HUES48 (cell line): ENCODE measurements at regions not wholly inside any gene's neighbourhood (a gene's known extent, or its start where the extent isn't known, plus 50 kb on each side); places are given as distances from the start of the nearest gene placed in this dataset.
A peak's percentile ranks its signal among the peaks of the same experiment; 100 is the strongest.

Experiments used
- H3K27ac ChIP-seq: one replicate; pipeline ENCODE4 v1.7.0; 2013; ENCODE audit warnings: low read depth, low read length, inconsistent platforms
- H3K27me3 ChIP-seq: 2 replicates; pipeline ENCODE4 v1.6.1; 2013; ENCODE audit warnings: mild to moderate bottlenecking, low read length; ENCODE audit not compliant: control insufficient read depth, insufficient read depth
- H3K36me3 ChIP-seq: 2 replicates; pipeline ENCODE4 v1.6.1; 2013; ENCODE audit warnings: low read length; ENCODE audit not compliant: control insufficient read depth, insufficient read depth
- H3K4me1 ChIP-seq: 2 replicates; pipeline ENCODE4 v1.6.1; 2013; ENCODE audit warnings: mild to moderate bottlenecking, low read length; ENCODE audit not compliant: control insufficient read depth, insufficient read depth
- H3K4me3 ChIP-seq: 2 replicates; pipeline ENCODE4 v1.5.1; 2013; ENCODE audit warnings: mild to moderate bottlenecking, low read depth, low read length
- H3K9ac ChIP-seq: 2 replicates; pipeline ENCODE4 v1.6.1; 2013; ENCODE audit warnings: mild to moderate bottlenecking, low read depth, low read length, moderate library complexity
- H3K9me3 ChIP-seq: 2 replicates; pipeline ENCODE4 v1.6.1; 2013; ENCODE audit warnings: low read length; ENCODE audit not compliant: control insufficient read depth, insufficient read depth

GRCh38 chrX:45454290-45454689 lies 253.6 kb upstream of the DIPK2B start:
- H3K27ac ChIP-seq = peak overlapping the region; percentile 85
- H3K4me1 ChIP-seq = peaks cover 39% of the 10 kb centered on the region
- no peak overlapping the region for H3K9ac ChIP-seq
- H3K4me3 ChIP-seq = no peak overlapping the region
- 0 out of 2 replicates have a peak, but pooled peaks cover 3% of the 10 kb centered on the region for H3K9me3 ChIP-seq
- no peaks in the 10 kb centered on the region for H3K27me3 ChIP-seq
- H3K36me3 ChIP-seq = no peaks in the 10 kb centered on the region

GRCh38 chrX:45449982-45450381 lies 249.3 kb upstream of the DIPK2B start:
- no peak overlapping the region for H3K27ac ChIP-seq
- H3K4me3 ChIP-seq = no peak overlapping the region

GRCh38 chrX:45447995-45448394 lies 247.3 kb upstream of the DIPK2B start:
- Histone ChIP-seq H3K36me3 (no peaks in the 10 kb centered on the region), H3K27ac (no peak overlapping the region), H3K9me3 (no peaks in the 10 kb centered on the region), H3K4me3 (no peak overlapping the region), H3K9ac (no peak overlapping the region), H3K4me1 (peaks cover 10% of the 10 kb centered on the region), H3K27me3 (no peaks in the 10 kb centered on the region)

More at GRCh38 chrX:45449982-45450381, 249.3 kb upstream of the DIPK2B start:
- peaks cover 25% of the 10 kb centered on the region for H3K4me1 ChIP-seq
- no peaks in the 10 kb centered on the region for H3K9me3 ChIP-seq
- no peaks in the 10 kb centered on the region for H3K27me3 ChIP-seq
- H3K9ac ChIP-seq = no peak overlapping the region
- no peaks in the 10 kb centered on the region for H3K36me3 ChIP-seq

- H3K4me1 ChIP-seq = peaks cover 10% of the 10 kb centered on the region
- no peak overlapping the region for H3K4me3 ChIP-seq
- no peaks in the 10 kb centered on the region for H3K36me3 ChIP-seq
- H3K27ac ChIP-seq = no peak overlapping the region
- no peaks in the 10 kb centered on the region for H3K27me3 ChIP-seq
- no peak overlapping the region for H3K9ac ChIP-seq
- no peaks in the 10 kb centered on the region for H3K9me3 ChIP-seq
Measured at GRCh38 chrX:45447331-45447730, 246.7 kb upstream of the DIPK2B start.

GRCh38 chrX:45445745-45446412 lies 245.2 kb upstream of the DIPK2B start:
- Histone ChIP-seq H3K36me3 (no peaks in the 10 kb centered on the region), H3K4me3 (no peak overlapping the region), H3K4me1 (peaks cover 4% of the 10 kb centered on the region), H3K9me3 (no peaks in the 10 kb centered on the region), H3K9ac (no peak overlapping the region), H3K27me3 (no peaks in the 10 kb centered on the region), H3K27ac (no peak overlapping the region)

GRCh38 chrX:45437186-45437585 lies 236.5 kb upstream of the DIPK2B start:
- Histone ChIP-seq H3K27ac (no peak overlapping the region), H3K4me3 (no peak overlapping the region), H3K27me3 (no peaks in the 10 kb centered on the region), H3K9ac (no peak overlapping the region), H3K9me3 (no peaks in the 10 kb centered on the region), H3K4me1 (peaks cover 30% of the 10 kb centered on the region), H3K36me3 (no peaks in the 10 kb centered on the region)

GRCh38 chrX:45435481-45435880 lies 234.8 kb upstream of the DIPK2B start:
- H3K4me3 ChIP-seq = no peak overlapping the region
- H3K9ac ChIP-seq = no peak overlapping the region
- no peaks in the 10 kb centered on the region for H3K27me3 ChIP-seq
- H3K4me1 ChIP-seq = peaks cover 30% of the 10 kb centered on the region
- H3K27ac ChIP-seq = no peak overlapping the region
- H3K9me3 ChIP-seq = no peaks in the 10 kb centered on the region
- H3K36me3 ChIP-seq = no peaks in the 10 kb centered on the region

- H3K9me3 ChIP-seq = no peaks in the 10 kb centered on the region
Measured at GRCh38 chrX:45434231-45434630, 233.6 kb upstream of the DIPK2B start.

GRCh38 chrX:45428831-45429230 lies 228.2 kb upstream of the DIPK2B start:
- H3K27me3 ChIP-seq = no peaks in the 10 kb centered on the region
- H3K4me1 ChIP-seq = peaks cover 9% of the 10 kb centered on the region
- H3K9me3 ChIP-seq = no peaks in the 10 kb centered on the region
- no peaks in the 10 kb centered on the region for H3K36me3 ChIP-seq
- H3K27ac ChIP-seq = no peak overlapping the region
- H3K4me3 ChIP-seq = no peak overlapping the region
- H3K9ac ChIP-seq = no peak overlapping the region

More at GRCh38 chrX:45434231-45434630, 233.6 kb upstream of the DIPK2B start:
- H3K27ac ChIP-seq = peak overlapping the region; percentile 1
- no peaks in the 10 kb centered on the region for H3K27me3 ChIP-seq
- no peak overlapping the region for H3K4me3 ChIP-seq
- H3K4me1 ChIP-seq = peaks cover 25% of the 10 kb centered on the region
- H3K9ac ChIP-seq = no peak overlapping the region
- no peaks in the 10 kb centered on the region for H3K36me3 ChIP-seq

- Histone ChIP-seq H3K27me3 (no peaks in the 10 kb centered on the region), H3K9ac (no peak overlapping the region), H3K4me3 (no peak overlapping the region), H3K27ac (no peak overlapping the region), H3K9me3 (no peaks in the 10 kb centered on the region), H3K36me3 (no peaks in the 10 kb centered on the region), H3K4me1 (peaks cover 6% of the 10 kb centered on the region)
Measured at GRCh38 chrX:45424326-45424725, 223.7 kb upstream of the DIPK2B start.

GRCh38 chrX:45422216-45422925 lies 221.7 kb upstream of the DIPK2B start:
- H3K27me3 ChIP-seq = no peaks in the 10 kb centered on the region
- H3K9ac ChIP-seq = no peak overlapping the region
- no peak overlapping the region for H3K4me3 ChIP-seq
- no peaks in the 10 kb centered on the region for H3K9me3 ChIP-seq
- H3K4me1 ChIP-seq = peaks cover 6% of the 10 kb centered on the region
- no peak overlapping the region for H3K27ac ChIP-seq
- no peaks in the 10 kb centered on the region for H3K36me3 ChIP-seq
